Body of pancreas (tissue), 4 donors: ENCODE measurements at regions not wholly inside any gene's neighbourhood (a gene's known extent, or its start where the extent isn't known, plus 50 kb on each side); places are given as distances from the start of the nearest gene placed in this dataset.

Experiments used
- ATAC-seq: fragments of 150-250 bp; one replicate; pipeline ENCODE4 v1.9.1; 2016
- DNase-seq, 4 donors: peaks; one replicate each; pipeline ENCODE4 v3.0.0-alpha.2; 2019
- H3K27ac ChIP-seq, 4 donors: fragments of 200-600 bp; sonication (generic); 1 replicate in 3 of 4; 2 replicates in 1 of 4; pipeline versions ENCODE4 v1.5.1 to v1.6.1; 2016 to 2019; ENCODE audit warnings: mild to moderate bottlenecking in 1 of 4, mixed read lengths in 1 of 4, moderate library complexity in 1 of 4
- H3K27me3 ChIP-seq, 2 donors: fragments of 200-600 bp; sonication (generic); one replicate each; pipeline ENCODE4 v1.6.0; 2016; ENCODE audit warnings: mild to moderate bottlenecking in 1 of 2
- H3K36me3 ChIP-seq, 2 donors: fragments of 200-600 bp; sonication (generic); replicated peaks in 1 of 2; 2 replicates each; pipeline ENCODE4 v1.5.1; 2016; ENCODE audit warnings: low read depth in 2 of 2; ENCODE audit not compliant: insufficient read depth in 1 of 2
- H3K4me1 ChIP-seq: fragments of 200-600 bp; sonication (generic); one replicate; pipeline ENCODE4 v1.6.0; 2016
- H3K4me3 ChIP-seq, 2 donors: fragments of 200-600 bp; sonication (generic); 1 replicate in 1 of 2; 2 replicates in 1 of 2; pipeline ENCODE4 v1.5.1; 2016 to 2019
- H3K9me3 ChIP-seq, 3 donors: fragments of 200-600 bp; sonication (generic); 1 replicate in 2 of 3; 2 replicates in 1 of 3; pipeline ENCODE4 v1.5.1; 2016
- POLR2A ChIP-seq, 3 donors: fragments of 450-650 bp; IDR thresholded peaks; one replicate each; pipeline ENCODE4 v1.6.1; 2016; ENCODE audit warnings: antibody characterized with exemption in 3 of 3, mild to moderate bottlenecking in 2 of 3
- WGBS, 2 donors: methylation state at CpG; one replicate each; pipeline ENCODE4 v1.1.5; 2017; 5-methylcytosine and 5-hydroxymethylcytosine counted together
- intact Hi-C: fragments of 100-400 bp; cut with DNase I; formaldehyde crosslinking; loops from one replicate; pipeline ENCODE4 v1.15.1; 2023
- TF ChIP-seq, protein P1 (sequence below), 7 experiments: fragments of 450-650 bp in 4 of 7; fragments of 200-600 bp in 3 of 7; sonication (generic) in 3 of 7; IDR thresholded peaks; one replicate each; pipeline ENCODE4 v1.5.1; 2016 to 2019; ENCODE audit warnings: antibody characterized with exemption in 7 of 7

DNA sequence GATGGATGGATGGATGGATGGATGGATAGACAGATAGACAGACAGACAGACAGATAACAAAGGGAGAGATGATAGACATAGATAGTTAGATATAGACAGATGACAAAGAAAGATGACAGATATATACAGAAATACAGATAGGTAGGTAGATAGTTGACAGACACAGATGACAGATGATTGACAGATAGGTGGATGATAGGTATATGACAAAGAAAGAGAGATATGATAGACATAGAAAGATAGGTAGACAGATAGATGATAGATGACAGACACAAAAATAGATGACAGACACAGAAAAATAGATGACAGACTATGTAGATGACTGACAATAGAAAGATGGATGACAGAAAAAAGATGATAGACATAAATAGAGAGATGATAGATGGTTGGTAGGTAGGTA is 200.0 kb upstream of the TAS2R1 start:
- H3K4me1 ChIP-seq = no peaks in the 10 kb centered on the region
- no peaks in the 10 kb centered on the region for H3K36me3 ChIP-seq
- intact Hi-C loops = no loop called here
- no peak overlapping the region for H3K4me3 ChIP-seq
- H3K27ac ChIP-seq = no peak overlapping the region
- no peaks in the 10 kb centered on the region for H3K9me3 ChIP-seq
- ATAC-seq (no peak), DNase-seq (no peak)
- no peaks in the 10 kb centered on the region for H3K27me3 ChIP-seq
- TF ChIP-seq, protein P1, sequence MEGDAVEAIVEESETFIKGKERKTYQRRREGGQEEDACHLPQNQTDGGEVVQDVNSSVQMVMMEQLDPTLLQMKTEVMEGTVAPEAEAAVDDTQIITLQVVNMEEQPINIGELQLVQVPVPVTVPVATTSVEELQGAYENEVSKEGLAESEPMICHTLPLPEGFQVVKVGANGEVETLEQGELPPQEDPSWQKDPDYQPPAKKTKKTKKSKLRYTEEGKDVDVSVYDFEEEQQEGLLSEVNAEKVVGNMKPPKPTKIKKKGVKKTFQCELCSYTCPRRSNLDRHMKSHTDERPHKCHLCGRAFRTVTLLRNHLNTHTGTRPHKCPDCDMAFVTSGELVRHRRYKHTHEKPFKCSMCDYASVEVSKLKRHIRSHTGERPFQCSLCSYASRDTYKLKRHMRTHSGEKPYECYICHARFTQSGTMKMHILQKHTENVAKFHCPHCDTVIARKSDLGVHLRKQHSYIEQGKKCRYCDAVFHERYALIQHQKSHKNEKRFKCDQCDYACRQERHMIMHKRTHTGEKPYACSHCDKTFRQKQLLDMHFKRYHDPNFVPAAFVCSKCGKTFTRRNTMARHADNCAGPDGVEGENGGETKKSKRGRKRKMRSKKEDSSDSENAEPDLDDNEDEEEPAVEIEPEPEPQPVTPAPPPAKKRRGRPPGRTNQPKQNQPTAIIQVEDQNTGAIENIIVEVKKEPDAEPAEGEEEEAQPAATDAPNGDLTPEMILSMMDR (IDR thresholded peaks at IDR 0.05) = no peak
- no peak for TF ChIP-seq POLR2A (IDR thresholded peaks at IDR 0.05)

DNA sequence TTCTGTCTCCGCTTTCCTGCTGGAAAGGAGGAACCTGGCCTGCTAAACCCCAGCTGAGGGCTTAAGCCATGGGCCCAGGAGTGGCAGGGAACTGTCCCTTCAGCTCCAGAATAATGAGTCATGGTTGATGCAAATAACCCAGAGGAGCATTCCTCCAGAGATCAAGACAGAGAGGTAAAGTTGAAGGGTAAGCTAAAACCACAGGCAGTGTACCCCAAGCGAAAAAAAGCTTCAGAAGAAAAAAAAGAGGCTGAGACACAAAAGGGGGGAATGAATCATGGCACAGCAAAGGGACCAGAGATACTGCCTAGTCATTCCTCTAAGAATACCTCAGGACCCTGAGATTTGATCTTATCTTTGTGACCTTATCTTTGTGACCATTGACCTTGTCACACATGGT is 199.5 kb upstream of the TAS2R1 start:
- Histone ChIP-seq H3K36me3 (no peaks in the 10 kb centered on the region), H3K27ac (no peak overlapping the region), H3K27me3 (no peaks in the 10 kb centered on the region), H3K4me3 (no peak overlapping the region), H3K4me1 (no peaks in the 10 kb centered on the region), H3K9me3 (no peaks in the 10 kb centered on the region)
- ATAC-seq = no peak
- WGBS, 2 donors = 75 to 76% methylated on average over 2 of the region's 2 CpGs
- intact Hi-C loops = no loop called here
- no peak for TF ChIP-seq POLR2A (IDR thresholded peaks at IDR 0.05)
- TF ChIP-seq, protein P1 (IDR thresholded peaks at IDR 0.05) = no peak
- DNase-seq = no peak

DNA sequence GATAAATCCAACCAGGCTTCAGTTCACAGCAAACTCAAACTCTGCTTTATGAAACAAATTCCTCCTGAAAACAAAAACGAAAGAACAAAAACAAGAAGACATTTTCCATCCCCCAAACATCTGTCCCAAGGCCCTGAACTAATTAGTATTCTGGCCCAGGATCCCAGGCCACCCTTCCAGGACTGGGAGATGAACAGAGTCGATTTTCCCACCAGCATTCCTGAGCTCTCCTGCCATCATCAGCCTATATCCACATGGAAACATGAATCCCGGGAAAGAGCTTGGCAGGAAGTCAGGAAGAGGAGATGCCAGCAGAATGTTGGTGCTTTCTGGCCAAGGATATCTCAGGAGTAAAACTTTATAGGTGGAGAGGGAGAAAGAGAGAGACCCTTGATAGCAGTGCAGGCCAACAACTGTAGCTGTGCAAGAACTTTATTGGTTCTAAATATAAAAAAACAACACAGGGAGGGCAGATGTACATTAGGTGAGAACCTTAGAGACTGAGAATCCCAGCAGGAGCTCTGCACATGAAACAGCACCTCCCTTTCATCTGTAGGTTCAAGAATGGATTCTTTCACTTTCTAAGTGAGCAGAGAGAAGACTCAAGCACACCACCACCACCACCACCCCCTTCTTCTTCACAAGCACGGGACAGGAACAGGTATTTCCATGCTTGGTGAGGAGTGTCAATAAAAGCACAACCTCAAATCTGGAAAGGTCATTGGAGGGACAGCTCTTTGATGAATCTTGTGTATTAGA is 190.7 kb upstream of the TAS2R1 start:
- TF ChIP-seq POLR2A (IDR thresholded peaks at IDR 0.05) = no peak
- TF ChIP-seq, protein P1 (IDR thresholded peaks at IDR 0.05) = no peak
- Histone ChIP-seq H3K36me3 (no peaks in the 10 kb centered on the region), H3K4me3 (no peak overlapping the region), H3K27me3 (no peaks in the 10 kb centered on the region), H3K4me1 (no peaks in the 10 kb centered on the region), H3K27ac (no peak overlapping the region), H3K9me3 (no peaks in the 10 kb centered on the region)
- DNase-seq = no peak
- 26 to 30% methylated on average over 4 of the region's 4 CpGs for WGBS, 2 donors
- no peak for ATAC-seq
- intact Hi-C loops = no loop called here

DNA sequence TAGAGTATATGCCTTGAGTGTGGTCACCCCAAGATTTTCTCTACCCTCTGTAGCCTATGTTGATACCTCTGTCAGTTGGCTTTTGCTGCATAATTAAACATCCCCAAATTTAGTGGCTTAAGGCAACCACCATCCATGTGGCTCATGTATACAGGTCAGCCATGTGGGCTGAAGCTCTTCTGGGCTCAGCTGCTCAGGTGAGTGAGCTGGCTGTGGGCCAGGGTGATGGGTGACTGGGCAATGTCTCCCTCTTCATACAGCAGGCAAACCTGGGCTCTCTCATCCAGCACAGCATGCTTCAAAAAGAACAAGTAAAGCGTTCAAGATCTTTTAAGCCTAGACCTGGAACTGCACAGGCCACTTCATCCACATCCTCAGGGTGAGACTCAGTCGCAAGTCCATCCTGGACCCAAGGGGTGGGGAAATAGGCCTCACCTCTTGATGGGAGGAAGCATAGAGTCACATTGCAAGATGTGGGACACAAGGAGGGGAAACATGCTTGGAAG is 188.2 kb upstream of the TAS2R1 start:
- Histone ChIP-seq H3K27me3 (no peaks in the 10 kb centered on the region), H3K4me1 (no peaks in the 10 kb centered on the region), H3K9me3 (no peaks in the 10 kb centered on the region), H3K27ac (no peak overlapping the region), H3K36me3 (no peaks in the 10 kb centered on the region), H3K4me3 (no peak overlapping the region)
- no peak for TF ChIP-seq POLR2A (IDR thresholded peaks at IDR 0.05)
- TF ChIP-seq, protein P1 (IDR thresholded peaks at IDR 0.05) = no peak
- ATAC-seq (no peak), DNase-seq (peak in 1 of 4 donors; percentile 6)
- 80 to 85% methylated on average over 2 of the region's 2 CpGs for WGBS, 2 donors
- intact Hi-C loops = no loop called here

DNA sequence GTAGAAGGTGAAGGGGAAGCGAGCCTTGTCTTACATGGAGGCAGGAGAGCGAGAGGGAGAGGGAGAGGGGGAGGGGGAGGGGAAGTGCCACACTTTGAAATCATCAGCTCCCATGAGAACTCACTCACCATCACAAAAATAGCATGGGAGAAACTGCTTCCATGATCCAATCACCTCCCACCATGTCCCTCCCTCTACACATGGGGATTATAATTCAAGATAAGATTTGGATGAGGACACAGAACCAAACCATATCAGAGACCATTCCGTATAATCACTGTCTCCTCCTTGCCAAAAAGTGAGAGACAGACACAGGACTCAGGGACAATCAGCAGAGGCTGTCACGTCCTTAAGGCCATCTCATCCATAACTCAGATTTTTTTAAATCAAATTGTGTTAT is 187.7 kb upstream of the TAS2R1 start:
- ATAC-seq (no peak), DNase-seq (no peak)
- H3K36me3 ChIP-seq = no peaks in the 10 kb centered on the region
- TF ChIP-seq, protein P1 (IDR thresholded peaks at IDR 0.05) = no peak
- TF ChIP-seq POLR2A (IDR thresholded peaks at IDR 0.05) = no peak
- no peak overlapping the region for H3K4me3 ChIP-seq
- H3K9me3 ChIP-seq = no peaks in the 10 kb centered on the region
- H3K27me3 ChIP-seq = no peaks in the 10 kb centered on the region
- H3K27ac ChIP-seq = no peak overlapping the region
- 67 to 72% methylated on average over 4 of the region's 4 CpGs for WGBS, 2 donors
- H3K4me1 ChIP-seq = no peaks in the 10 kb centered on the region
- intact Hi-C loops = no loop called here
